Upper lobe of right lung (tissue), 1 donor: ENCODE measurements at regions not wholly inside any gene's neighbourhood (a gene's known extent, or its start where the extent isn't known, plus 50 kb on each side); places are given as distances from the start of the nearest gene placed in this dataset.

Experiments
- ATAC-seq: fragments of 200-7000 bp; cut with Tn5 transposase; one replicate; pipeline ENCODE4 v1.9.1; 2020; ENCODE audit warnings: mild to moderate bottlenecking, moderate library complexity
- DNase-seq: peaks from one replicate; pipeline ENCODE4 v3.0.0-alpha.2; 2020
- H3K27ac ChIP-seq: fragments of 200-600 bp; one replicate; pipeline ENCODE4 v1.8.0; 2022
- H3K27me3 ChIP-seq: fragments of 200-600 bp; one replicate; pipeline ENCODE4 v1.8.0; 2022; ENCODE audit warnings: mild to moderate bottlenecking
- H3K36me3 ChIP-seq: fragments of 200-600 bp; one replicate; pipeline ENCODE4 v1.8.0; 2022
- H3K4me1 ChIP-seq: fragments of 200-600 bp; one replicate; pipeline ENCODE4 v1.8.0; 2022
- H3K4me3 ChIP-seq: fragments of 200-600 bp; one replicate; pipeline ENCODE4 v1.8.0; 2022; ENCODE audit warnings: mild to moderate bottlenecking
- H3K9me3 ChIP-seq: fragments of 200-600 bp; one replicate; pipeline ENCODE4 v1.8.0; 2022
- intact Hi-C: fragments of 100-400 bp; cut with DNase I; formaldehyde crosslinking; loops from one replicate; pipeline ENCODE4 v1.11.0; 2022
- TF ChIP-seq, protein P1 (sequence below): fragments of 200-600 bp; IDR thresholded peaks from one replicate; pipeline ENCODE4 v1.8.0; 2022; ENCODE audit warnings: antibody characterized with exemption
- donor health status: DM: no; HTN: yes; CAD: no; lungs with severe emphysema.

DNA sequence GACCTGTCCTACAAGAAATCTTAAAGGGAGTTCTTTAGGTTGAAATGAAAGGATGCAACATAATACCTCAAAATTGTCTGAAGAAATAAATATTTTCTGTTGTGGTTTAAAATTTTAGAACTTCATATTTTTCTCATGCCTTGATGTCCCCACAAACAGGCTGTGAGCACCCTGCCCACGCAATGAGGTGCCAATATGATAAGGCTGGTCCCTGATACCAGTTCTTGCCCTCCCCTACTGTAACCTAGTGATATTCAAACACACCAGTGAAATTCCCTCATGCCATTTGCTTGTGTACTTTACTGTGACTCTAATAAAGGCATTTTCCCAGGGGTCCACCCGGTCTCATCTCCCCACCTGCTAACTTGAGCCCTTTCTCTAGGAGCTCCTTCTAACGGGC lies 67.3 kb upstream of the SIRPG start:
- TF ChIP-seq, protein P1, sequence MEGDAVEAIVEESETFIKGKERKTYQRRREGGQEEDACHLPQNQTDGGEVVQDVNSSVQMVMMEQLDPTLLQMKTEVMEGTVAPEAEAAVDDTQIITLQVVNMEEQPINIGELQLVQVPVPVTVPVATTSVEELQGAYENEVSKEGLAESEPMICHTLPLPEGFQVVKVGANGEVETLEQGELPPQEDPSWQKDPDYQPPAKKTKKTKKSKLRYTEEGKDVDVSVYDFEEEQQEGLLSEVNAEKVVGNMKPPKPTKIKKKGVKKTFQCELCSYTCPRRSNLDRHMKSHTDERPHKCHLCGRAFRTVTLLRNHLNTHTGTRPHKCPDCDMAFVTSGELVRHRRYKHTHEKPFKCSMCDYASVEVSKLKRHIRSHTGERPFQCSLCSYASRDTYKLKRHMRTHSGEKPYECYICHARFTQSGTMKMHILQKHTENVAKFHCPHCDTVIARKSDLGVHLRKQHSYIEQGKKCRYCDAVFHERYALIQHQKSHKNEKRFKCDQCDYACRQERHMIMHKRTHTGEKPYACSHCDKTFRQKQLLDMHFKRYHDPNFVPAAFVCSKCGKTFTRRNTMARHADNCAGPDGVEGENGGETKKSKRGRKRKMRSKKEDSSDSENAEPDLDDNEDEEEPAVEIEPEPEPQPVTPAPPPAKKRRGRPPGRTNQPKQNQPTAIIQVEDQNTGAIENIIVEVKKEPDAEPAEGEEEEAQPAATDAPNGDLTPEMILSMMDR: no peak
- H3K4me1 ChIP-seq: no peaks in the 10 kb centered on the region
- intact Hi-C loops: no loop called here
- ATAC-seq (no peak), DNase-seq (no peak)
- H3K36me3 ChIP-seq: no peaks in the 10 kb centered on the region
- H3K9me3 ChIP-seq: no peaks in the 10 kb centered on the region
- no peak overlapping the region for H3K27ac ChIP-seq
- no peaks in the 10 kb centered on the region for H3K27me3 ChIP-seq
- no peak overlapping the region for H3K4me3 ChIP-seq

DNA sequence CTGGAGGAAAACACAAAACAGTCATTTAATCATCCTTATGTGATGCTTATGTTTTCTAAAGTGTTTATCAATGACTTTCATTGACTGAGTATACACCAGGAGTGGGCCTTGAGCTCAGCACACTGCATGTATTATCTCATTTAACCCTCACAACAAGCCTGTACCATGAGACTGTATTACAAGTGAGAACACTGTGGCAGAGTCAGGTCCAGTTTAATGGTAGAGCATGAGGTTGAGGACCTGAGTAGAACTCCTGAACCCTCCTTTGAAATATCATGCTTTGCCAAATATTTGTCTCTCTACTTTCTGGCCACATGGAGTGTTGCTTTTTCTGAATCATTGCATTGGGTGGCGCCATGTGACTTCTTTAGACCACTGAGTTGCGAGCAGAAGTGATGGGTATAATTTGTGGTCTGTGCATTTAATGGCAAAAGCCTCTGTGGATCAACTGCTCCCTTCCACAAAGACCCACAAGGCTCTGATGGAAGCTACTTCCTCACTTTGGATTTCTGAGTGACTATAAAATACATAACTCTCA lies 65.0 kb upstream of the SIRPG start:
- TF ChIP-seq, protein P1: no peak
- H3K4me1 ChIP-seq: no peaks in the 10 kb centered on the region
- intact Hi-C loops: no loop called here
- DNase-seq (no peak), ATAC-seq (no peak)
- H3K36me3 ChIP-seq: no peaks in the 10 kb centered on the region
- no peak overlapping the region for H3K27ac ChIP-seq
- no peaks in the 10 kb centered on the region for H3K27me3 ChIP-seq
- no peak overlapping the region for H3K4me3 ChIP-seq
- no peaks in the 10 kb centered on the region for H3K9me3 ChIP-seq

DNA sequence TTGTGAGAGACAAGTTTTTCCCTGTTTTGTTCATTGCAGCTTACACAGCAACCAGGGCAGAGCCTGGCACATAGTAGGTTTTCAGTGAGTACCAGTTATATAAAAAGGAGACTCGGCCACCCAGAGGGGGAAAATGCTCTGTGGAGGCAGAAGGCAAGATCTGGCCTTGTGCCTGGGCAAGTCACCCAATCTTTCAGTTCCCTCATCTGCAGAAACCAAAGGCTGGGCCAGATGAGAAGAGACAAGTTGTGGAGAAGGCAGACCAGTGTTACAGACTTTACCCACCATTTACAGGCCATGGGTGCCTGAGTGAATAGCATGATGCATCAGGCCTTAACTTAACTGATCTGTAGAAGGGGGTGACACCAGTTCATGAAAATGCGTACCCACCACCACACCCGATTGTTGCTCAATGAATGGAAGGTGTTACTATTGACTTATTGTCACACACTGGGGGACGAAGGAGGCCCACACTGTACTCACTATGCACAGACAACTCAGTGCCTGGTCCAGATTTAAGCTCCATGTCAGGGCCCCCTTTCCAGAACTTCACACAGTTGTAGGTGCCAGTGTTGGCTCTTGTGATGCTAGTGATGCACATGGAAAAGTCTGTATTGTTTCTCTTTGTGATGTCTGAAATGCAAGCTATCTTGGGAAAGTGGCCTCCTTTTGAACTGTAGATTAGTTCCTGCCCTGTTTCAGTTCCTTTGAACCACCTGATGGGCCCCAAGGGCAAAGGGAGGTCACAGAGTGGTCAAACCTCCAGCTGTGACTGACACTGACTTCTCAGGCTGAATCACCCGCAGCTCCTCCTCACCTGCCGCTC lies 64.3 kb upstream of the SIRPG start:
- DNase-seq (no peak), ATAC-seq (no peak)
- Histone ChIP-seq H3K36me3 (no peaks in the 10 kb centered on the region), H3K4me3 (no peak overlapping the region), H3K27me3 (no peaks in the 10 kb centered on the region), H3K9me3 (no peaks in the 10 kb centered on the region), H3K27ac (no peak overlapping the region), H3K4me1 (no peaks in the 10 kb centered on the region)
- intact Hi-C loops: no loop called here
- TF ChIP-seq, protein P1: no peak

DNA sequence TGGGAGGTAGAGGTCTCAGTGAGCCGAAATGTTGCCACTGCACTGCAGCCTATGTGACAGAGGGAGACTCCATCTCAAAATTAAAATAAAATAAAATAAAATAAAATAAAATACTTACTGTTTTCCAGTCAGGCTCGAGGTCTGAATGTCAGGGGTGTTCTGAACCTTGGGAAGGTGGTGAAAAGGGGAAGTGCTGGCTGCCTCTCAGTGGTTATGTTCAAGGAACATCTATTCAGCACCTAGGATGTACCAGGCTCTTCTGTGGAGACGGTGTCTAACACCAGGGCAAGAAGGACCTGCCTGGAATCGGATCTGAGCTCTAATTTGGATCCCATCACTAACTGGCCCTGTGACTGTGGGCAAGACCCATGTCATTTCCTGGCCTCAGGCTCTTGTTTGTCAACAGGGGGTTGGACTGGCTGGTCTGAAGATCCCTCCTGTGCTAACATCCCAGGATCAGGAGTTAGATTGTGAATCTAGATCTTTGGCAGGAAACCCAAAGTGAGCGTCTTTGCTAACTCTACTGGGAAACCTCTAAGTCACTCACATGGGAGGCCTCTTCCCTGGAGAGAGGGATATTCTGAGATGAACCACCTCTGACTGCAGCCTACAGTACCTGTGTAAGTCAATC lies 63.4 kb upstream of the SIRPG start:
- TF ChIP-seq, protein P1: no peak
- no peak for ATAC-seq
- Histone ChIP-seq H3K27me3 (no peaks in the 10 kb centered on the region), H3K4me3 (no peak overlapping the region), H3K36me3 (no peaks in the 10 kb centered on the region), H3K27ac (no peak overlapping the region), H3K4me1 (no peaks in the 10 kb centered on the region), H3K9me3 (no peaks in the 10 kb centered on the region)
- intact Hi-C loops: no loop called here
- no peak for DNase-seq

DNA sequence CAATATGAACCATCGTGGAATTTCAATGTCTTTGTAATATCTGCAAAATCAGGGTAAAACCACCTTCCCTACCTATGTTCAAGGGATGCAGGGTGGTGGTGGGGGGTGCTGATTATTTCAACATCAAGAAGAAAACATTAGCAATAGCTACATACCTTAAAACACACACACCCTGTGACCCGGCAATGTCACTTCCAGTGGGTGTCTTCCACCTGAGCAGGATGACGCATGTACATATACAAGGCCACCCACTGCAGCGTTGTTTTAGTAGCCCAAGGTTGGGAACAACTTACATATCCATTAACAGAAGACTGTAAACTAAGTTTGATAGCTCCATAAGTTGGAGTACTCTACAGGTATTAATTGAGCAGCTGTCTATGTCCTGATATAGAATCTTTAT lies 62.6 kb upstream of the SIRPG start:
- Histone ChIP-seq H3K4me3 (no peak overlapping the region), H3K27me3 (no peaks in the 10 kb centered on the region), H3K9me3 (no peaks in the 10 kb centered on the region), H3K27ac (no peak overlapping the region), H3K4me1 (no peaks in the 10 kb centered on the region), H3K36me3 (no peaks in the 10 kb centered on the region)
- no peak for ATAC-seq
- no peak for DNase-seq
- intact Hi-C loops: no loop called here
- TF ChIP-seq, protein P1: no peak
